ENCODE measurements at regions not wholly inside any gene's neighbourhood (a gene's known extent, or its start where the extent isn't known, plus 50 kb on each side); places are given as distances from the start of the nearest gene placed in this dataset.

DNA sequence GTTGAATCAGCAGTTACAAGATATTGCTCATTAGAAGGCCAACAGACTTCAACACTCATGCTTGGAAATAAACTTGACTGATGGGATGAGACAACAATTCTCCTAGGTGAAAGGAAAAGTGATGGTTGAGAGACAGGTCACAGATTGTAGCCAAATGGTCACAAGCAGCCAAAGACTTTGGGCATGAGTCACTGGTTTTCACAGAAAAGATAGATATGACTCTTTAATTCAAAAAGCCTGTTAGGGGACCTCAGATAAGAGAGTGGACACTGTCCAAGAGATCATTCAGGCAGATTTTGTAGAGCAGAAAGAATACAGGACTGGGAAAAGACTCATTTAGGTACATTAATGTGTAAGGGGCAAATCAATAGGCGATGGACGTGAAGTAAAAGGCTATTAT lies 982.5 kb downstream of the MAT2B start:
- no peaks in the 10 kb centered on the region for H3K9me3 Mint-ChIP-seq (ENCODE audit: low read depth)

DNA sequence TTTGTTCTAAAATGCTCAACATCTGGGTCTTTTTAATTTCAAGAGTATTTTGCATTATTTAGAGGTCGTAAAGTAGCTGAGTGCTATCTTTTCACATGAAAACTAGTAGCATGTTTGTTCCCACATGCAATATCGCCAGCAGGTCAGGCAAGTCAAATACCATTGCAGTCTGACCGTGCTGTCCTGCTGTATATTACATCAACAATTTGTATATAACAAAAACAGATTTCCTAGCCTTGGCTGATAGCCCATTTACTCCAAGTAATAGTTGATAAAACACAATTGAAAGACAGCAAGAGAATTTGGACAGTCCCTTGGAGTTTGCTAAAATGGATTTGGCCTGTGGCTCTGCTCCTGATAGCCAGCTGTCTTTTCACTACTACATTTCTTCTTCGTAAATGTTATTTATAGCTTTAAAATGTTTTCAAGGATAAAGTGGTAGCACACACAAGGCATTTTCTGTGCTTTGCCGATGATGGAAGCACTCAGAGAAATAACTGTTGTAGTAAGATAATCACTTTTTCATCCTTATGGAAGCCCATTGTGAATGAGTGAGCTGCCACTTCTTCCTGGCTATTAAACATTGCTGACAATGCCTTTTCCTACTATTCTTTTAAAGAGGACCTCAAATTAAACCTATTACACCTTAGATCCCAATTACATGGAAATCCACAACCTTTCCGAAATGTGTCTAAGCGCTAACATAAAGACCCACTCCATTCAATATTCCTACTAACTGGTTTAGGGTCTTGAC lies 992.1 kb downstream of the MAT2B start:
- Mint-ChIP-seq H3K9me3 (ENCODE audit: low read depth) (no peaks in the 10 kb centered on the region), H3K36me3 (ENCODE audit: low read depth) (no peaks in the 10 kb centered on the region), H3K27me3 (ENCODE audit: low read depth) (peaks cover 13% of the 10 kb centered on the region), H3K27ac (ENCODE audit: unreplicated experiment) (no peak overlapping the region), H3K4me3 (ENCODE audit: unreplicated experiment) (no peak overlapping the region), H3K4me1 (ENCODE audit: low read depth) (no peaks in the 10 kb centered on the region)
- TF ChIP-seq, protein P1, sequence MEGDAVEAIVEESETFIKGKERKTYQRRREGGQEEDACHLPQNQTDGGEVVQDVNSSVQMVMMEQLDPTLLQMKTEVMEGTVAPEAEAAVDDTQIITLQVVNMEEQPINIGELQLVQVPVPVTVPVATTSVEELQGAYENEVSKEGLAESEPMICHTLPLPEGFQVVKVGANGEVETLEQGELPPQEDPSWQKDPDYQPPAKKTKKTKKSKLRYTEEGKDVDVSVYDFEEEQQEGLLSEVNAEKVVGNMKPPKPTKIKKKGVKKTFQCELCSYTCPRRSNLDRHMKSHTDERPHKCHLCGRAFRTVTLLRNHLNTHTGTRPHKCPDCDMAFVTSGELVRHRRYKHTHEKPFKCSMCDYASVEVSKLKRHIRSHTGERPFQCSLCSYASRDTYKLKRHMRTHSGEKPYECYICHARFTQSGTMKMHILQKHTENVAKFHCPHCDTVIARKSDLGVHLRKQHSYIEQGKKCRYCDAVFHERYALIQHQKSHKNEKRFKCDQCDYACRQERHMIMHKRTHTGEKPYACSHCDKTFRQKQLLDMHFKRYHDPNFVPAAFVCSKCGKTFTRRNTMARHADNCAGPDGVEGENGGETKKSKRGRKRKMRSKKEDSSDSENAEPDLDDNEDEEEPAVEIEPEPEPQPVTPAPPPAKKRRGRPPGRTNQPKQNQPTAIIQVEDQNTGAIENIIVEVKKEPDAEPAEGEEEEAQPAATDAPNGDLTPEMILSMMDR (IDR thresholded peaks at IDR 0.05), result no peak
- no peak for DNase-seq (ENCODE audit: low spot score)

More for the DNA sequence above, 982.5 kb downstream of the MAT2B start:
- no peaks in the 10 kb centered on the region for H3K4me1 Mint-ChIP-seq (ENCODE audit: low read depth)
- H3K27me3 Mint-ChIP-seq (ENCODE audit: low read depth), result peaks cover 6% of the 10 kb centered on the region
- no peak overlapping the region for H3K4me3 Mint-ChIP-seq (ENCODE audit: unreplicated experiment)
- no peak for DNase-seq (ENCODE audit: low spot score)
- TF ChIP-seq, protein P1 (IDR thresholded peaks at IDR 0.05), result no peak
- no peak overlapping the region for H3K27ac Mint-ChIP-seq (ENCODE audit: unreplicated experiment)
- H3K36me3 Mint-ChIP-seq (ENCODE audit: low read depth), result no peaks in the 10 kb centered on the region

DNA sequence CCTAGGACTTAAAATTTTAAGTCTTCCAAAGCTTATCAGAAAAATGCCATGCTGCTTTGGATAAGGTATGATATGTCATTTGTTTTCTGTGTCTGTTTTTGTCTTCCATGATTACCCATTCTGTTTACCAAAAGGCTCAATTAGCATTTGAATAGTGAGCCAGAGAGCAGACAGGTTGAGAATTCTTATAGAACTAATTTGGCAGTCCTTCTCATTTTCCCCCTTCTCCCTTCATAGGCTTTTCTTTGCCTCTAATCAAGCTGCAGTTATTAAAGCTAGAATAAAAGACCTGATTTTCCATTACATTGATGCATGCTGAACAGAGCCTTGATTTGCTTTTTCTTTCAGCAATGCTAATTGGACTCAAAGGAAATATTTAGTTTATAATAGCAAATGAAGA lies 993.0 kb downstream of the MAT2B start:
- no peak for DNase-seq (ENCODE audit: low spot score)
- Mint-ChIP-seq H3K27ac (ENCODE audit: unreplicated experiment) (no peak overlapping the region), H3K4me1 (ENCODE audit: low read depth) (no peaks in the 10 kb centered on the region), H3K4me3 (ENCODE audit: unreplicated experiment) (no peak overlapping the region), H3K9me3 (ENCODE audit: low read depth) (no peaks in the 10 kb centered on the region), H3K27me3 (ENCODE audit: low read depth) (peaks cover 13% of the 10 kb centered on the region), H3K36me3 (ENCODE audit: low read depth) (no peaks in the 10 kb centered on the region)
- TF ChIP-seq, protein P1 (IDR thresholded peaks at IDR 0.05), result no peak

DNA sequence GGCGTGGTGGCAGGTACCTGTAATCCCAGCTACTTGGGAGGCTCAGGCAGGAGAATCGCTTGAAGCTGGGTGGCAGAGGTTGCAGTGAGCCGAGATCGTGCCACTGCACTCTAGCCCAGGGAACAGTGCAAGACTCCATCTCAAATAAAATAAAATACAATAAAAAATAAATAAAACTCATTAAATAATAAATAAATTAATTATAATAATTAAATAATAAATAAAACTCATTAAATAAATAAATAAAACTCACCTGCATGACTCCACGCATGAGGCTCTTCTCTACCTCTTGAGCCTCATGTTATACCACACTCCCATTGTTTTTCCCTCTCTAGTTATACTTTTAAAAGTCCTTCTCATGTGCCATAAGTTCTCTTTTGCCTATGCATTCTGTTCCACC lies 995.4 kb downstream of the MAT2B start:
- Mint-ChIP-seq H3K36me3 (ENCODE audit: low read depth) (no peaks in the 10 kb centered on the region), H3K9me3 (ENCODE audit: low read depth) (no peaks in the 10 kb centered on the region), H3K4me3 (ENCODE audit: unreplicated experiment) (no peak overlapping the region), H3K27ac (ENCODE audit: unreplicated experiment) (no peak overlapping the region), H3K4me1 (ENCODE audit: low read depth) (no peaks in the 10 kb centered on the region), H3K27me3 (ENCODE audit: low read depth) (peaks cover 17% of the 10 kb centered on the region)
- no peak for DNase-seq (ENCODE audit: low spot score)
- TF ChIP-seq, protein P1 (IDR thresholded peaks at IDR 0.05), result no peak

DNA sequence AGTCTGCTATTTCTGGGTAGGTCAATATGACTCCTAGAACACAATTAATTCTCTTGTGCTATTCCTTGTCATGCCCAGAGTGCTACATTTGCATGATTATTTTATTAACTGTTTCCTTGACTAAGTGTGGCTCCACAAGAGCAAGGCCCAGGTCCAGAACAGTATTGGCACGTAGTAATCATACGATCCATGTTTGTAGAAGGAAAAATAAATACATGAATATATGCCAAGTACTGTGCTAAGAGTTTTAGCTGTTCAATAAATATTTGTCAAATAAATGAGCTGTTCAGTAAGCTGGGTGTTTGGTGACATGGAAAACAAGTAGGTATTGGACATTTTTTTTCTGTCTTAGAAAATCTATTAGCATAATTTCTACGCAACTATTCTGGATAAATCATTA lies 995.9 kb downstream of the MAT2B start:
- Mint-ChIP-seq H3K27ac (ENCODE audit: unreplicated experiment) (no peak overlapping the region), H3K4me1 (ENCODE audit: low read depth) (no peaks in the 10 kb centered on the region), H3K9me3 (ENCODE audit: low read depth) (no peaks in the 10 kb centered on the region), H3K27me3 (ENCODE audit: low read depth) (peaks cover 20% of the 10 kb centered on the region), H3K4me3 (ENCODE audit: unreplicated experiment) (no peak overlapping the region), H3K36me3 (ENCODE audit: low read depth) (no peaks in the 10 kb centered on the region)
- no peak for DNase-seq (ENCODE audit: low spot score)
- TF ChIP-seq, protein P1 (IDR thresholded peaks at IDR 0.05), result no peak
